Endothelial cell of umbilical vein (primary cell): ENCODE measurements at regions not wholly inside any gene's neighbourhood (a gene's known extent, or its start where the extent isn't known, plus 50 kb on each side); places are given as distances from the start of the nearest gene placed in this dataset.
"Not testable (repeated sequence)": the region's sequence is repeated elsewhere in the genome, so short reads cannot be mapped to it uniquely, and the experiment has no call there.

Source experiments
- BruUV-seq: library from RNA; stranded (reverse); fragments of 400-500 nt; replicated peaks from 2 replicates; lab custom pipeline; 2021; lab: Mats Ljungman, UMichigan
- CTCF ChIA-PET: fragments of 300-600, 350-600 bp; sonication (Branson Sonifier 250); formaldehyde crosslinking; loops from one replicate; lab custom pipeline; 2021; ENCODE audit warnings: antibody characterized with exemption, inconsistent platforms; lab: Charles Lee
- POLR2A ChIA-PET: fragments of 300-600, 350-600 bp; sonication (Branson Sonifier 250); formaldehyde crosslinking; loops from one replicate; lab custom pipeline; 2021; ENCODE audit warnings: antibody characterized with exemption, inconsistent platforms; lab: Charles Lee
- DNase-seq: peaks from one replicate; pipeline ENCODE4 v3.0.0-alpha.2; 2011; ENCODE audit warnings: low read depth, low spot score
- FAIRE-seq: peaks from 2 replicates; lab custom pipeline; 2011; peaks lifted over from hg19 to GRCh38; lab: Jason Lieb, UNC
- H2AFZ ChIP-seq: 2 replicates; pipeline ENCODE4 v1.6.0; 2012; ENCODE audit warnings: low read depth, low read length, control low read depth, inconsistent platforms
- H3K27ac ChIP-seq: 2 replicates; pipeline ENCODE4 v1.5.1; 2011; ENCODE audit warnings: low read depth, mild to moderate bottlenecking, control low read depth, low read length, moderate library complexity; ENCODE audit not compliant: insufficient read depth
- H3K27me3 ChIP-seq, 2 experiments: 2 replicates each; pipeline versions ENCODE4 v1.6.0 to v1.6.1; 2011; ENCODE audit warnings: low read length in 2 of 2, mixed read lengths in 1 of 2; ENCODE audit not compliant: control insufficient read depth in 2 of 2, insufficient read depth in 2 of 2
- H3K36me3 ChIP-seq, 2 experiments: 2 replicates in 1 of 2; 3 replicates in 1 of 2; pipeline ENCODE4 v1.5.1; 2011; ENCODE audit warnings: low read length in 2 of 2, mild to moderate bottlenecking in 1 of 2, moderate library complexity in 1 of 2; ENCODE audit not compliant: control insufficient read depth in 2 of 2, insufficient read depth in 2 of 2; ENCODE audit errors: extremely low read depth in 1 of 2
- H3K4me1 ChIP-seq: 3 replicates; pipeline ENCODE4 v1.5.1; 2011; ENCODE audit warnings: mild to moderate bottlenecking, low read length; ENCODE audit not compliant: control insufficient read depth, insufficient read depth; ENCODE audit errors: extremely low read depth
- H3K4me2 ChIP-seq: 2 replicates; pipeline ENCODE4 v1.6.1; 2011; ENCODE audit warnings: low read length, control low read depth, mixed read lengths; ENCODE audit not compliant: insufficient read depth
- H3K4me3 ChIP-seq, 3 experiments: fragments of 200-600 bp in 1 of 3; sonication (generic), shearing (Covaris generic) in 1 of 3; replicated peaks in 1 of 3; 2 replicates each; pipeline ENCODE4 v1.5.1; 2011 to 2016; ENCODE audit warnings: control low read depth in 3 of 3, low read length in 3 of 3, mild to moderate bottlenecking in 2 of 3, inconsistent platforms in 1 of 3, low read depth in 1 of 3, moderate library complexity in 1 of 3; ENCODE audit not compliant: insufficient read depth in 1 of 3
- H3K79me2 ChIP-seq: 2 replicates; pipeline ENCODE4 v1.6.0; 2012; ENCODE audit warnings: low read length, inconsistent platforms; ENCODE audit not compliant: control insufficient read depth, insufficient read depth
- H3K9ac ChIP-seq: replicated peaks from 2 replicates; pipeline ENCODE3; 2011; ENCODE audit warnings: low read length, control low read depth; ENCODE audit not compliant: insufficient read depth; ENCODE audit errors: extremely low read depth
- H3K9me1 ChIP-seq: replicated peaks from 3 replicates; pipeline ENCODE4 v1.6.0; 2011; ENCODE audit warnings: mild to moderate bottlenecking, low read length; ENCODE audit not compliant: control insufficient read depth, insufficient read depth; ENCODE audit errors: extremely low read depth
- H3K9me3 ChIP-seq: replicated peaks from 2 replicates; pipeline ENCODE4 v1.5.1; 2012; ENCODE audit warnings: low read length, inconsistent platforms; ENCODE audit not compliant: control insufficient read depth, insufficient read depth
- H4K20me1 ChIP-seq: replicated peaks from 2 replicates; pipeline ENCODE3; 2011; ENCODE audit warnings: mild to moderate bottlenecking, low read length; ENCODE audit not compliant: control insufficient read depth, insufficient read depth; ENCODE audit errors: extremely low read depth
- CTCF ChIP-seq, 2 donors: IDR thresholded peaks; 1 replicate in 1 of 2; 2 replicates in 1 of 2; pipeline ENCODE4 v1.5.1; 2011; ENCODE audit warnings: low read length in 2 of 2, mild to moderate bottlenecking in 2 of 2, moderate library complexity in 2 of 2, control low read depth in 1 of 2, inconsistent platforms in 1 of 2, low read depth in 1 of 2; ENCODE audit not compliant: insufficient read depth in 1 of 2; ENCODE audit errors: extremely low read depth in 1 of 2
- EZH2 ChIP-seq: IDR thresholded peaks from 2 replicates; pipeline ENCODE4 v1.6.1; 2012; ENCODE audit warnings: borderline replicate concordance, low read depth, mild to moderate bottlenecking, moderate library complexity, low read length, inconsistent platforms; ENCODE audit not compliant: severe bottlenecking
- FOS ChIP-seq: IDR thresholded peaks from 2 replicates; pipeline ENCODE4 v1.6.1; 2011; ENCODE audit warnings: mild to moderate bottlenecking, low read length, moderate library complexity, borderline replicate concordance; ENCODE audit not compliant: insufficient read depth
- GATA2 ChIP-seq: IDR thresholded peaks from 2 replicates; pipeline ENCODE4 v1.7.0; 2011; ENCODE audit warnings: low read depth, mild to moderate bottlenecking, moderate library complexity, mixed read lengths, low read length; ENCODE audit not compliant: insufficient read length, insufficient read depth
- JUN ChIP-seq: IDR thresholded peaks from 2 replicates; pipeline ENCODE4 v1.6.1; 2011; ENCODE audit warnings: borderline replicate concordance, low read depth; ENCODE audit not compliant: insufficient read length, insufficient read depth
- MAX ChIP-seq: IDR thresholded peaks from 2 replicates; pipeline ENCODE4 v1.6.1; 2011; ENCODE audit not compliant: insufficient read depth, insufficient read length
- MYC ChIP-seq: IDR thresholded peaks from one replicate; pipeline ENCODE4 v1.6.1; 2011; ENCODE audit warnings: mild to moderate bottlenecking, low read depth, low read length
- POLR2A ChIP-seq: IDR thresholded peaks from 2 replicates; pipeline ENCODE4 v1.6.1; 2012; ENCODE audit warnings: low read depth, mild to moderate bottlenecking, control low read depth, low read length
- POLR2AphosphoS5 ChIP-seq: IDR thresholded peaks from 2 replicates; pipeline ENCODE4 v1.6.1; 2012; ENCODE audit warnings: low read depth, mild to moderate bottlenecking, control low read depth, low read length, moderate library complexity; ENCODE audit not compliant: insufficient read depth
- dilution Hi-C: fragments of 300-500 bp; cut with MboI; formaldehyde crosslinking; loops from one replicate; pipeline ENCODE4 v1.15.0; 2019; ENCODE audit warnings: low sequenced_read_pairs; ENCODE audit not compliant: extremely low pct_ligation_motif_present
- intact Hi-C: fragments of 100-400 bp; cut with micrococcal nuclease; formaldehyde crosslinking; loops from one replicate; pipeline ENCODE4 v1.10.0; 2022

DNA sequence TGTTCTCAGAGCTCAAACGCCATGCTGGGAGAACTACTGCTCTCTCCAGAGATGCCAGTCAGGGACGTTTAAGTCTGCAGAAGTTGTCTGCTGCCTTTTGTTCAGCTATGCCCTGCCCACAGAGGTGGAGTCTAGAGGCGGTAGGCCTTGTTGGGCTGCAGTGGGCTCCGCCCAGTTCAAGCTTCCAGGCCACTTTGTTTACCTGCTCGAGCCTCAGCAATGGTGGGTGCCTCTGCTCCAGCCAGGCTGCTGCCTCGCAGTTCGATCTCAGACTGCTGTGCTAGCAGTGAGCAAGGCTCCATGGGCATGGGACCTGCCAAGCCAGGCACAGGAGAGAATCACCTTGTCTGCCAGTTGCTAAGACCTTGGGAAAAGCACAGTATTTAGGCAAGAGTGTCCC, 869.3 kb downstream of the TMTC2 start:
- H3K27me3 ChIP-seq, H3K4me3 ChIP-seq, CTCF ChIA-PET, H3K4me1 ChIP-seq, H3K4me2 ChIP-seq, H4K20me1 ChIP-seq, intact Hi-C loops, FAIRE-seq, H3K36me3 ChIP-seq, dilution Hi-C loops, H3K9ac ChIP-seq, H3K9me1 ChIP-seq, H3K9me3 ChIP-seq, H2AFZ ChIP-seq, H3K27ac ChIP-seq, DNase-seq, POLR2A ChIA-PET, H3K79me2 ChIP-seq, BruUV-seq: not testable (repeated sequence)

- intact Hi-C loops, result no loop called here
- Histone ChIP-seq H4K20me1 (no peaks in the 10 kb centered on the region), H2AFZ (no peak overlapping the region), H3K9me1 (no peaks in the 10 kb centered on the region), H3K9ac (no peak overlapping the region), H3K4me2 (no peak overlapping the region), H3K9me3 (no peaks in the 10 kb centered on the region), H3K27me3 (no peaks in the 10 kb centered on the region), H3K4me1 (no peaks in the 10 kb centered on the region), H3K79me2 (no peaks in the 10 kb centered on the region), H3K4me3 (no peak overlapping the region), H3K27ac (no peak overlapping the region), H3K36me3 (no peaks in the 10 kb centered on the region)
- DNase-seq, result no peak
- dilution Hi-C loops, result no loop called here
- TF ChIP-seq POLR2AphosphoS5, result no peak
- TF ChIP-seq MYC, result no peak
- TF ChIP-seq MAX, result no peak
- no peak for TF ChIP-seq POLR2A
- TF ChIP-seq CTCF (IDR thresholded peaks at IDR 0.05; ENCODE audit: extremely low read depth in 1 of 2, insufficient read depth in 1 of 2, low read depth in 1 of 2, low read length in 2 of 2), result no peak
- no peak for TF ChIP-seq JUN
- TF ChIP-seq GATA2, result no peak
- no peak for TF ChIP-seq FOS
- no peak for TF ChIP-seq EZH2
- POLR2A ChIA-PET, result no interaction called here
- FAIRE-seq, result no peak
- BruUV-seq, result no TSS peak
- CTCF ChIA-PET, result no interaction called here
Measured at GRCh38 chr12:83541446-83541845, 854.7 kb downstream of the TMTC2 start.
